GM19452 (cell line): ENCODE measurements at regions not wholly inside any gene's neighbourhood (a gene's known extent, or its start where the extent isn't known, plus 50 kb on each side); places are given as distances from the start of the nearest gene placed in this dataset.
"Not testable (repeated sequence)": the region's sequence is repeated elsewhere in the genome, so short reads cannot be mapped to it uniquely, and the experiment has no call there.

Source experiments
- ATAC-seq: cut with Tn5 transposase; IDR thresholded peaks from one replicate; pipeline ENCODE4 v1.9.1; 2021; ENCODE audit not compliant: unreplicated experiment

- no peak for ATAC-seq
Observed at GRCh38 chr15:58322253-58322652, 109.5 kb upstream of the LIPC start.

- ATAC-seq: not testable (repeated sequence)
Observed at GRCh38 chr15:58323321-58323720, 108.5 kb upstream of the LIPC start.

- ATAC-seq: no peak
Observed at GRCh38 chr15:58324533-58324932, 107.3 kb upstream of the LIPC start.

GRCh38 chr15:58327958-58328357, 103.8 kb upstream of the LIPC start:
- no peak for ATAC-seq

DNA sequence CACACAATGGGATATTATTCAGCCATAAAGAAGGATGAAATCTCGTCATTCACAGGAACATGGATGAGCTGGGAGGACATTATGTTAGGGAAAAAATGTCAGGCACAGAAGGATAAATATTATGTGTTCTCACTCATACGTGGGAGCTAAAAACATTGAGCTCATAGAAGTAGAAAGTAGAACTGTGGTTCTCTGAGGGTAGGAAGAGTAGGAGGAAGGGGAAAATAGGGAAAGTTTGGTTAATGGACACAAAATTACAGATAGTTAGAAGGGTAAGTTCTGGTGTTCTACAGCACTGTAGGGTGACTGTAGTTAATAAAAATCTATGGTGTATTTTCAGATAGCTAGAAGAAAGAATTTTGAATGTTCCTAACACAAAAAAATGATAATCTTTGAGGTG, 102.6 kb upstream of the LIPC start:
- no peak for ATAC-seq

DNA sequence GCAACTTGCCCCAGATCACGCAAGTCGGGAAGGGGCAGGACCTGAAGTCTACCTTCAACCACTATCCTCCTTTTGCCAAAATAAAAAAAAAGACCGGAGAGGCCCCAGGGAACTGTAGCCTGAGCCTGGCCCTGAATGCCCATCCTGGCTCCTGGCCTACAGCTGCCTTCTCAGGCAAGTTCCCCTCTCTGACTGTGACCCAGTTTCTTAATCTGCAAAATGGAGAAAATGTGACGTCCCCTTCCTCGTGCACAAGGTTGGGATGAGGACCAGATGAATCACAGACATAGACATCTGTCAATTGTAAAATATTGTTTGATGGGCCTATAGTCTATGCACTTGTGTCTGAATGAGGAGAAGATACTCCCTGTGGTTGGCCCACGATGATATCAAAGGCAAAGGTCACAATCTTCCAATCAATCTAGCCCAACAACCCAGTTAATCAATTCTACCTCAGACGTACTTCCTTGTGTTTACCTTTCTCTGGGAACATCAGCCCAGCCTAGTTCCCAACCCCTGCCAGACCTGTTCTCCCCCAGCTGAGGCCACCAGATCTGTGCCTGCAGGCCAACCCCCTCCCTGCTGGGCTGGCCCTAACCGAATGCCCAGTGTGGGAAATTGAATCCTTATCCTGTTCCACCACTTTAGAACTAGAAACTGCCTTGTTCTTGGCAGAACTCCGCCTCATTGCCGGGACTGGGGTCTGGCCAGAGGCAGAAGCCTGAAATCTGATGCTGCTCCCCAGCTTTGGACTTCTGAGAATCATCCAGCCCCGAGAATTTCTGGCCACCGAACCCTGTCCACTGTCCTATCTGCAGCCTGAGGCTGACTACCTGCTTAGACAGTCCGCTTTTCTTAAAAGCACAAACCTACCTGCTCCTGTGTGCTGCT, 101.8 kb upstream of the LIPC start:
- no peak for ATAC-seq

DNA sequence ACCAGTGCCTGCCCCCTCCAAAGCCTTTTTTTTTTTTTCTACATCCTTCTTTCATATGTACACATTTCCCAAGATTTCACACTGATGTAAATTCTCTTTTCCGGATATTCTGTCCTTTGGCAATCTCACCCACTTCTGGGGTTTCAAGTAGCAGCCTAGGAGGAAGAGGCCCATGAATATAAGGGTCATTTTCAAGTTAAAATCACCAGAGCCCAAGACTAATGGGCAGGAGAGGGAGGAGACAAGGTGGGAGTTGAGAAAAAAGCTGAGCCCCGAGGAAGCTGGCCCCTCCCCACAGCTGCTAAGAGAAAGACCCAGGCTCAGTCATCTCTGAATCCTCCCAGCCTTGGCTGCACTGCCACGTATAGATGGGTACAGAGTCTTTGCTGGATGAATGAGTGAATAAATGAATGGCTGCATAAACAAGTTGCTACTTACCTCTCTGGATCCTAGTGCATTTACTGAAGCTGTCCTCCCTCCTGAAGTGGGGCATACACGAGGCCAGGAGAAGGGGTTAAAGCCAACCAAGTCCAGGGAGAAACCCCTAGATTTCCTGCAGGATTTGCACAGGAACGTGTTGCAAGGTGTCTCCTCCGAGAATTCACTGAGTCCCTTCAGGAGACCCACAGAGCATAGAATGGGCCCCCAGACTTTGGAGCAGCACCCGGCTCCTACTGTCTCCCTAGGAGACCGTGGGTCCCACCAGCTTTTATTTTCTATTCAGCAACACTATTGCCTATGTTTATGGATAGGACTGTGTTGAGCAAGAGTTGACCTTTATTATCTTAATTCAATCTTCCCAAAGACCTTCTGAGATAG, 100.8 kb upstream of the LIPC start:
- ATAC-seq: no peak

- no peak for ATAC-seq
Observed at GRCh38 chr15:58331560-58331912, 100.3 kb upstream of the LIPC start.

DNA sequence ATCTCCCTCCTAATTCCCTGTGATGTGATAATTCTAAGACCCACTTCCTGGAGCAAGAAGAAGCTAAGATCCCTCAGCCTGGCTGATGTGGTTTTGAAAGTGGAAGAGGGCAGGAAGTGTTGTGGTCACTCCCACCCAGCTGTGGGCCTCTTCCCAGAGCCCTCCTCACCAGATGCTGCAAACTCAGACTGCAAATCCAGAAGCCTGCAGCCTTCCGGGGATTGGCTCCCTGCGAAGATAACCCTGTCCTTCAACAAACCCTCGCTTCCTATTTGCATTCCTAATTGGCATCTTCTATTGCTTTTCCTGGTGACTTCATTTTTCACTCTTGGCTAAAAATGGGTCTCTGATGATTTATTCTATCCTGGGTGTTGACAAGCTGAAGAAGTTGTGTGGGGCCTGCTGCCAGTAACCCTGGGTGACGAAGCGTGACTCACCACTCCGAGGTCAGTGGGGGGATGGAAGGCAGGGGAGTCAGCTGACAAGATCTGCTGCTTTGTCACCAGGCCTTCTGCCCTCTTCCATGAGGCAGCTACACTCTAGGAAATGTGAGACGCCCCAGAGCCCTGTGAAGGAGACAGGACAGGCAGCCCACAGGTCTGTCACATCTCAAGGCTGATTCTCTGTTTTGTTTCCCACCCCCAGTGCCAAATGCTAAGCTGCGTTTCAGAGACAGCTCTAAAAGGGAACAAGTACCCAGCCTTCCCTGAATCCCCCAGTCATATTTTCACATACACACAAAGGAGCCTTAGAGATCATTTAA, 99.7 kb upstream of the LIPC start:
- peak; percentile 80 for ATAC-seq

DNA sequence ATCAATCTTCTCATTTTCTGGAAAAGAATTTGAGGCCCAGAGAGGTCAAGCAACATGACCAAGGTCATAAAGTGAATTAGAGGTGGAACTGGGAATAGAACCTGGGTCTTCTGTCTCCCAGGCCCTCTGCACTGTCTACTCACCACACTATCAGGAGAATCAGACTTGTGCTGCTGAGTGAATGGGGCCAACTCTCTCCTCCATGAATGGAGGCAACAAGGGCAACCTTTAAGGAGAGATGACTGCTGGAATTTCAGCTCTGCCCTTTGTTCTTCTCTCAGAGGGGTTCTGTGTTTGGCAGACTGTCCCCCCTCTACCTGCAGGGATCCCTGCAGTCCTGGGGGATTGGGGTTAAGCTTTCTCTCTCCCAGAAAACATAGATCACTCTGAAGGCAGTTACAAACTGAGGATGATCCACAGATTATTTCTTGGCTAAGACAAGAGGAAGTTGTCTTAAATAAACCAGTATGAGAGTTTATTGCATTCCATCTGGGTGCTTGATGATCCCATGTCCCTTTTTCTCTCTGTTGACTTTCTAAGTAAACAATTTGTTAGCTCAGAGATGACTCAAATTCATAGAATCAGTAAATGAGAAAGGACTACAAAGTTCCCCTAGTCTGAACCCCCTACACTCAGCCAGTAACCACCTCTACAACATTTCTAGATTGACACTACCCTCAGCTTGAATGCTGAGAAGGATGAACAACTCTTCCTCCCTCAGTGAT, 99.0 kb upstream of the LIPC start:
- ATAC-seq: no peak

DNA sequence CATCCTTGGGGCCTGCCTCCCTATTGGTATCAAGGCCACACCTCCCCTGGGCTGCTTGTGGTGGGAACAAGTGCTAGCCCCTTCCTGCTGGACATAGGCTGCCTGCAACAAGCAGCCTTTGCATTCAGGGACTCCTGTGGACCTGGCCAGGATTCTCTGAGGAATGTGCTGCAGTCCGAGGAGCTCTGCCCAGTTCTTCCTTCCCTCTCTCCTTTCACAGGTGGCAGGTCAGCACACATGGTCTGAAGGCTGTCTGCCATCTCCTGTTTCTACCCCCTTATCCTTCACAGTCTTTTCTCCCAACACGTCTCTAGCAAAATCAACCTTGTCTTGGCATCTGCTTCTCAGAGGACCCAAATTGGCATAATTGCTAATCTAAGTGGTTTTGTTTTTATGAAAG, 97.0 kb upstream of the LIPC start:
- no peak for ATAC-seq

DNA sequence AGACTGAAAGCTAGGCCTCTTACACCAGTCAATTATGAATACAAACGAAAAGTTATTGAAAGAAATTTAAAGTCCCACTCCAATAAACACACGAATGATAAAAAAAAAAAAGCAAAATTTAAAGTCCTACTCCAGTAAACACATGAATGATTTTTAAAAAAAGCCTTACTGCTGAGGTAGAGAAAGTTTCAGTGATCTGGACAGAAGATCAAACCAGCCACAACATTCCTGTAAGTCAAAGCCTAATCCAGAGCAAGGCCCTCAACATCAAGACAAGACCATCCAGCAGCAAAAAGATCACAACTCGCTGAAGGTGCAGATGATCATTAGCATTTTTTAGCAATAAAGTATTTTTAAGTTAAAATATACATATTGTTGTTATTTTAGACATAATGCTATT, 95.6 kb upstream of the LIPC start:
- ATAC-seq: no peak

DNA sequence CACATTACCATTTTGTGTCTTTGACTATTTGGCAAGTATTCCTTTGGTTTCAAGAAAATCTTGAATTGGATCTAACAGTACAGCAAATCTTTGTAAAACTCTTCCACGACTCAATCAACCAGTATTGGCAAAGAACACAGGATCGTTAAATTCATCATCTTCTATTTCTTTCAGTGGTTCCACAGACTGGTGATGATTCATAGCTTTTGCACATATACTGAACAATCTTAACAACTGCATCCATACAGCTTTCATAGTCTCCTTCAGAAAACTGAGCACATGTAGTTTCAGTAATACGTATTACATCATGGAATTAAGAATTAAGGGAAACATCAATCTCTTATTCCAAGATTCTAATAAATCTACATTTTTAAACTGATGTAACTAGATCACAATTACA, 91.6 kb upstream of the LIPC start:
- no peak for ATAC-seq

DNA sequence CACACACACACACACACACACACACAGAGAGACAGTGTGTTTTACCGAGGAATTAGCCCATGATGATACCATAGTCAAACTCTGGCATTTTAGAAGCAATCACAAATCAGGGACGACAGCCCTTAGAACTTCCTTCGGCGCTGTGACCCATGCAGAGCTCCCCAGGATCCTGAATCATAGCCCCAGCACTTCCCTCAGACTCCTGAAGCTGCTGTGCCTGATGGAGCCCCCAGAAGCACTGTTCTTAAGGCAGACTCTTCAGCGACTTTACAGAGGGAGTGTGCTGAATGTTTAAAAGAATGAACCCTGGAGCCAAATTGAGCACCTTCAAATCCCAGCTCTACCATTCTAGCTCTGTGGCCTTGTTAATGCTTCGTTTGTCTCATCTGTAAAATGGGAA, 89.3 kb upstream of the LIPC start:
- ATAC-seq: no peak

DNA sequence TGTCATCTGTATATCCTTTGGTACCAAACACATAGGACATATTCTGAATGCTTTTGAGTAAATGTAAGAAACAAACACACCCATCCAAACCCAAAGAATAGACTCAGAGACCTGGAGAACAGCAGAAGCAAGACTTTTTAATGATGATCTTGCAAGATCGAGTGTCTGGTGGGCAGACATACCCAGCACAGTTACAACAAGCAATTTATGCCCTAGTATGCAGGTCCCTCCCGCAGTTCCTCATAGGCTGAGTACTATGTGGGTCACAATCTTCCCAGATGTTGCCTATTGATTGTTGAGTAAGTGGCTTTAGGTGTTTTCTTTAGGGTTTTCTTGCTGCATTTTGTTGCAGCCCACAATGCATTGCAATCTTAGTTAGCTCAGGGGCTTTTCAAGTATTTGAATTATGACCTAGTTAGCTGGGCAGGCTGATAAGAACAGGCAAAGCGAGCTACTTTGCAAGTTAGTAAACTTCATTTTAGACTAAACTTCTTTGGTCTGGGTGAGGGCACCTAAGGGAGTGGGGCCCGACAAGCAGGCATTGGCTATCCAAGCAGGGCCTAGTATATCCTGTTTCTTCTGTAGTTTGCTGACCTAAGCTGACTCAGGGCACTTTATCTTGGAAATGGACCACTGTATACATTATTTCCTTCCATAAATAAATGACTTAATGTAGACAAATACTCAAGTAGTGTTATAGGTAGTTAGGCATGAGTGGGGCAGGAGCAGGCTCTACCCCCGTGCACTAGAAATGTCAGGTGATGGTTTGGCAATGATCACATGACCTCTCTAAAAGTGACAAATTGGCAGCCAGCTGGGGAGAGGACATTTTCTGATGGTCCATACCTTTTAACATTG, 87.3 kb upstream of the LIPC start:
- no peak for ATAC-seq

DNA sequence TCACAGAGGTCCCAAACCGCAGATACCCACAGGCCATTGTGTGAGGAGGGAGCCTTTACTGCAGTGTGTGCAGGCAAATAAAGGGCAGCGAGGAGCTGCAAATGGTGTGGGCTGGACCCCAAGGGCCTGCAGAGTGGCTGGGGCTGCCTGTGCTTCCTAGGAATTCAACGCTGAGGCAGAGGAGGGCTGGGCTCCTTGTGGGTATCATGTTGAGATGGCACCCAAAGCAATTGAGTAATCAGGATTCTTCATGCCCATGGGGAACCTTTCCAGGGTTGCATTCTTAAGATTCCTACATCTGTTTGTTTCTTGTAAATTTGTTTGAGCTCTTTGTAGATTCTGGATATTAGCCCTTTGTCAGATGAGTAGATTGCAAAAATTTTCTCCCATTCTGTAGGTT, 85.4 kb upstream of the LIPC start:
- no peak for ATAC-seq

DNA sequence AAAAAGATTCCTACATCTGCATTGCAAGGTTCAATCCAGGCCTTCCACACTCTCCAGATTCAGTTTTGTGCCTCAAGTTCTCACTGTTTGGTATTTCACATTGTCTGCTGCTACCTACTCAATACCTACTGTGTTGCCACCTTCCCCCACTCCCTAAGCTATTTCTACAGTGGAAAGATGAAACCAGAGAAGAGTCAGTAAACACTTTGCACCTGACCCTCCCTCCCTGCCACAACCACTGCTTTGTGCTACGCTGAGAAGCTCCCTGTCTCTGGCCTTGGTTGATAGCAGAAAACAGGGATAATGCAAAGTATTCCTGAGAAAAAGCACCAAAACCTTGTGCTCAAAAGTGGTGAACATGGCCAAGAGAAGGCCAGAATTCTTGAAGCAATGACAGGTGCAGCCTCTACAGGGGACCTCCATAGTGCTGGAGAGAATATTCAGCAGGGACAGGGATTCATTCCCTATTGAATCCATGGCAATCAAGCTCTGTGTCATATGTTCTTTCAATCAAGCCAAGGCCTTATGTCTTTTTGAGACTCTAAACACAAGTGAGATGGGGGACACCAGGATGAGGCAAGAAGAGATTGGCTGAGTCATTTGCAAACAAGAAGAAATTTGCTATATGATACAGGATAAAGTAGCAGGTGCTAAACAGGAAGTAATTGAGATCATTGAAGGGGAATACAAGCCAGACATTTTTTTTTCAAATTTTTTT, 83.5 kb upstream of the LIPC start:
- no peak for ATAC-seq

DNA sequence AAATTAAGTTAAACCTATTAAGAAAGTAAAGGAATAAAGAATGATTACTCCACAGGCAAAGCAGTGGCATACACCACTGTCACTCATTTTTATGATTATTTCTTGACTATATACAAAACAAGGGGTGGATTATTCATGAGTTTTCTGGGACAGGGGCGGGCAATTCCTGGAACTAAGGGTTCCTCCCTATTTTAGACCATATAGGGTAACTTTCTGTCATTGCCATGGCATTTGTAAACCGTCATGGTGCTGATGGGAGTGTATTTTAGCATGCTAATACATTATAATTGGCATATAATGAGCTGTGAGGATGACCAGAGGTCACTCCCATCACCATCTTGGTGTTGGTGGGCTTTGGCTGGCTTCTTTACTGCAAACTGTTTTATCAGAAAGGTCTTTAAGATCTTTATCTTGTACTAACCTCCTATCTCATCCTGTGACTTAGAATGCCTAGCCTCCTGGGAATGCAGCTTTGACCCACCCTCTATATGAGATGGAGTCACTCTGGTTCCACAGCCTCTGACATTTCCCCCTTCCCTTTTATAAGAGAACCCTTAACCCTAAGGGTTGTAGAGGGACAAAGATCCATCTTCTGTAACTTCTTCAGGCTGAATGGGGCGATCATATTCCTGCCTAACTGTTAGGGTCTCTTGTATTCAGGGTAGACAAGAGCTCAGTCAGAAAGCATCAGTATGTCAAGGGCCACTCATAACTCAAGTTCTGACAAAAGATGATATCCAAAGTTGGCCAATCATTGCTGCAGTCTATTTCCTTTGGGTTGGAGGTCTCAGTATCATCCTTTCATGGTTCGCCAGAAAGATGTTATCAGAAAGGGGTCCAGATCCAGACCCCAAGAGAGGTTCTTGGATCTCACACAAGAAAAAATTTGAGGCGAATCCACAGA, 79.5 kb upstream of the LIPC start:
- no peak for ATAC-seq
